Endothelial cell of umbilical vein (primary cell): ENCODE measurements at regions not wholly inside any gene's neighbourhood (a gene's known extent, or its start where the extent isn't known, plus 50 kb on each side); places are given as distances from the start of the nearest gene placed in this dataset.

ENCODE experiments used
- BruUV-seq: library from RNA; stranded (reverse); fragments of 400-500 nt; replicated peaks from 2 replicates; lab custom pipeline; 2021; lab: Mats Ljungman, UMichigan
- CTCF ChIA-PET: fragments of 300-600, 350-600 bp; sonication (Branson Sonifier 250); formaldehyde crosslinking; loops from one replicate; lab custom pipeline; 2021; ENCODE audit warnings: antibody characterized with exemption, inconsistent platforms; lab: Charles Lee
- POLR2A ChIA-PET: fragments of 300-600, 350-600 bp; sonication (Branson Sonifier 250); formaldehyde crosslinking; loops from one replicate; lab custom pipeline; 2021; ENCODE audit warnings: antibody characterized with exemption, inconsistent platforms; lab: Charles Lee
- DNase-seq: peaks from one replicate; pipeline ENCODE4 v3.0.0-alpha.2; 2011; ENCODE audit warnings: low read depth, low spot score
- FAIRE-seq: peaks from 2 replicates; lab custom pipeline; 2011; peaks lifted over from hg19 to GRCh38; lab: Jason Lieb, UNC
- H2AFZ ChIP-seq: 2 replicates; pipeline ENCODE4 v1.6.0; 2012; ENCODE audit warnings: low read depth, low read length, control low read depth, inconsistent platforms
- H3K27ac ChIP-seq: 2 replicates; pipeline ENCODE4 v1.5.1; 2011; ENCODE audit warnings: low read depth, mild to moderate bottlenecking, control low read depth, low read length, moderate library complexity; ENCODE audit not compliant: insufficient read depth
- H3K27me3 ChIP-seq, 2 experiments: 2 replicates each; pipeline versions ENCODE4 v1.6.0 to v1.6.1; 2011; ENCODE audit warnings: low read length in 2 of 2, mixed read lengths in 1 of 2; ENCODE audit not compliant: control insufficient read depth in 2 of 2, insufficient read depth in 2 of 2
- H3K36me3 ChIP-seq, 2 experiments: 2 replicates in 1 of 2; 3 replicates in 1 of 2; pipeline ENCODE4 v1.5.1; 2011; ENCODE audit warnings: low read length in 2 of 2, mild to moderate bottlenecking in 1 of 2, moderate library complexity in 1 of 2; ENCODE audit not compliant: control insufficient read depth in 2 of 2, insufficient read depth in 2 of 2; ENCODE audit errors: extremely low read depth in 1 of 2
- H3K4me1 ChIP-seq: 3 replicates; pipeline ENCODE4 v1.5.1; 2011; ENCODE audit warnings: mild to moderate bottlenecking, low read length; ENCODE audit not compliant: control insufficient read depth, insufficient read depth; ENCODE audit errors: extremely low read depth
- H3K4me2 ChIP-seq: 2 replicates; pipeline ENCODE4 v1.6.1; 2011; ENCODE audit warnings: low read length, control low read depth, mixed read lengths; ENCODE audit not compliant: insufficient read depth
- H3K4me3 ChIP-seq, 3 experiments: fragments of 200-600 bp in 1 of 3; sonication (generic), shearing (Covaris generic) in 1 of 3; replicated peaks in 1 of 3; 2 replicates each; pipeline ENCODE4 v1.5.1; 2011 to 2016; ENCODE audit warnings: control low read depth in 3 of 3, low read length in 3 of 3, mild to moderate bottlenecking in 2 of 3, inconsistent platforms in 1 of 3, low read depth in 1 of 3, moderate library complexity in 1 of 3; ENCODE audit not compliant: insufficient read depth in 1 of 3
- H3K79me2 ChIP-seq: 2 replicates; pipeline ENCODE4 v1.6.0; 2012; ENCODE audit warnings: low read length, inconsistent platforms; ENCODE audit not compliant: control insufficient read depth, insufficient read depth
- H3K9ac ChIP-seq: replicated peaks from 2 replicates; pipeline ENCODE3; 2011; ENCODE audit warnings: low read length, control low read depth; ENCODE audit not compliant: insufficient read depth; ENCODE audit errors: extremely low read depth
- H3K9me1 ChIP-seq: replicated peaks from 3 replicates; pipeline ENCODE4 v1.6.0; 2011; ENCODE audit warnings: mild to moderate bottlenecking, low read length; ENCODE audit not compliant: control insufficient read depth, insufficient read depth; ENCODE audit errors: extremely low read depth
- H3K9me3 ChIP-seq: replicated peaks from 2 replicates; pipeline ENCODE4 v1.5.1; 2012; ENCODE audit warnings: low read length, inconsistent platforms; ENCODE audit not compliant: control insufficient read depth, insufficient read depth
- H4K20me1 ChIP-seq: replicated peaks from 2 replicates; pipeline ENCODE3; 2011; ENCODE audit warnings: mild to moderate bottlenecking, low read length; ENCODE audit not compliant: control insufficient read depth, insufficient read depth; ENCODE audit errors: extremely low read depth
- EZH2 ChIP-seq: IDR thresholded peaks from 2 replicates; pipeline ENCODE4 v1.6.1; 2012; ENCODE audit warnings: borderline replicate concordance, low read depth, mild to moderate bottlenecking, moderate library complexity, low read length, inconsistent platforms; ENCODE audit not compliant: severe bottlenecking
- FOS ChIP-seq: IDR thresholded peaks from 2 replicates; pipeline ENCODE4 v1.6.1; 2011; ENCODE audit warnings: mild to moderate bottlenecking, low read length, moderate library complexity, borderline replicate concordance; ENCODE audit not compliant: insufficient read depth
- GATA2 ChIP-seq: IDR thresholded peaks from 2 replicates; pipeline ENCODE4 v1.7.0; 2011; ENCODE audit warnings: low read depth, mild to moderate bottlenecking, moderate library complexity, mixed read lengths, low read length; ENCODE audit not compliant: insufficient read length, insufficient read depth
- JUN ChIP-seq: IDR thresholded peaks from 2 replicates; pipeline ENCODE4 v1.6.1; 2011; ENCODE audit warnings: borderline replicate concordance, low read depth; ENCODE audit not compliant: insufficient read length, insufficient read depth
- MYC ChIP-seq: IDR thresholded peaks from one replicate; pipeline ENCODE4 v1.6.1; 2011; ENCODE audit warnings: mild to moderate bottlenecking, low read depth, low read length
- POLR2A ChIP-seq: IDR thresholded peaks from 2 replicates; pipeline ENCODE4 v1.6.1; 2012; ENCODE audit warnings: low read depth, mild to moderate bottlenecking, control low read depth, low read length
- POLR2AphosphoS5 ChIP-seq: IDR thresholded peaks from 2 replicates; pipeline ENCODE4 v1.6.1; 2012; ENCODE audit warnings: low read depth, mild to moderate bottlenecking, control low read depth, low read length, moderate library complexity; ENCODE audit not compliant: insufficient read depth
- dilution Hi-C: fragments of 300-500 bp; cut with MboI; formaldehyde crosslinking; loops from one replicate; pipeline ENCODE4 v1.15.0; 2019; ENCODE audit warnings: low sequenced_read_pairs; ENCODE audit not compliant: extremely low pct_ligation_motif_present
- intact Hi-C: fragments of 100-400 bp; cut with micrococcal nuclease; formaldehyde crosslinking; loops from one replicate; pipeline ENCODE4 v1.10.0; 2022
- TF ChIP-seq, protein P1 (sequence below): IDR thresholded peaks from 2 replicates; pipeline ENCODE4 v1.6.1; 2011; ENCODE audit not compliant: insufficient read depth, insufficient read length
- TF ChIP-seq, protein P2 (sequence below), 2 donors: IDR thresholded peaks; 1 replicate in 1 of 2; 2 replicates in 1 of 2; pipeline ENCODE4 v1.5.1; 2011; ENCODE audit warnings: low read length in 2 of 2, mild to moderate bottlenecking in 2 of 2, moderate library complexity in 2 of 2, control low read depth in 1 of 2, inconsistent platforms in 1 of 2, low read depth in 1 of 2; ENCODE audit not compliant: insufficient read depth in 1 of 2; ENCODE audit errors: extremely low read depth in 1 of 2

DNA sequence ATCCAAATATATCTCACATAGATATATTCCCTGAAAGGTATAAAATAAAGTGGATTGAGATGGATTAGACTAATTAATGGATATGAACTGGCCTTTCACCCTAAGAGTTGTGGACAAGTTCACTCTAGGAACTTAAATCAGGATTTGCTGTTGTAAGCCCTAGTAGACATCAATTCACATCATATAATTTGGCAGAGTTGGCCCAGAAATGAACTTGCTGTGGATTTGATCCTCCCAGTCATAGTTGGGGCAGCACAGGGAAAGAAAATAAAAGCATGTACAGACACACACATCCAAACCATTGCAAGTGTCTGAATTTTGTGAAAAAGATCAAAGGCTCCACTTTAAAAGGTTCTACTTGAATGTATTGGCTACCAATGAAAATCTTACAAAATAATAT, 734.7 kb upstream of the NR2F2 start:
- Histone ChIP-seq H4K20me1 (no peaks in the 10 kb centered on the region), H3K4me2 (no peak overlapping the region), H2AFZ (no peak overlapping the region), H3K36me3 (no peaks in the 10 kb centered on the region), H3K27ac (no peak overlapping the region), H3K27me3 (no peaks in the 10 kb centered on the region), H3K4me3 (no peak overlapping the region), H3K9me1 (no peaks in the 10 kb centered on the region), H3K79me2 (no peaks in the 10 kb centered on the region), H3K9me3 (no peaks in the 10 kb centered on the region), H3K4me1 (peaks cover 4% of the 10 kb centered on the region), H3K9ac (no peak overlapping the region)
- POLR2A ChIA-PET = no interaction called here
- BruUV-seq = no TSS peak
- dilution Hi-C loops (no loop called here), intact Hi-C loops (no loop called here)
- FAIRE-seq (no peak), DNase-seq (no peak)
- CTCF ChIA-PET = no interaction called here
- TF ChIP-seq MYC = no peak
- no peak for TF ChIP-seq POLR2AphosphoS5
- TF ChIP-seq JUN = no peak
- TF ChIP-seq EZH2 = no peak
- TF ChIP-seq, protein P1, sequence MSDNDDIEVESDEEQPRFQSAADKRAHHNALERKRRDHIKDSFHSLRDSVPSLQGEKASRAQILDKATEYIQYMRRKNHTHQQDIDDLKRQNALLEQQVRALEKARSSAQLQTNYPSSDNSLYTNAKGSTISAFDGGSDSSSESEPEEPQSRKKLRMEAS = no peak
- TF ChIP-seq POLR2A = no peak
- TF ChIP-seq GATA2 = no peak
- no peak for TF ChIP-seq FOS
- TF ChIP-seq, protein P2, sequence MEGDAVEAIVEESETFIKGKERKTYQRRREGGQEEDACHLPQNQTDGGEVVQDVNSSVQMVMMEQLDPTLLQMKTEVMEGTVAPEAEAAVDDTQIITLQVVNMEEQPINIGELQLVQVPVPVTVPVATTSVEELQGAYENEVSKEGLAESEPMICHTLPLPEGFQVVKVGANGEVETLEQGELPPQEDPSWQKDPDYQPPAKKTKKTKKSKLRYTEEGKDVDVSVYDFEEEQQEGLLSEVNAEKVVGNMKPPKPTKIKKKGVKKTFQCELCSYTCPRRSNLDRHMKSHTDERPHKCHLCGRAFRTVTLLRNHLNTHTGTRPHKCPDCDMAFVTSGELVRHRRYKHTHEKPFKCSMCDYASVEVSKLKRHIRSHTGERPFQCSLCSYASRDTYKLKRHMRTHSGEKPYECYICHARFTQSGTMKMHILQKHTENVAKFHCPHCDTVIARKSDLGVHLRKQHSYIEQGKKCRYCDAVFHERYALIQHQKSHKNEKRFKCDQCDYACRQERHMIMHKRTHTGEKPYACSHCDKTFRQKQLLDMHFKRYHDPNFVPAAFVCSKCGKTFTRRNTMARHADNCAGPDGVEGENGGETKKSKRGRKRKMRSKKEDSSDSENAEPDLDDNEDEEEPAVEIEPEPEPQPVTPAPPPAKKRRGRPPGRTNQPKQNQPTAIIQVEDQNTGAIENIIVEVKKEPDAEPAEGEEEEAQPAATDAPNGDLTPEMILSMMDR (IDR thresholded peaks at IDR 0.05; ENCODE audit: extremely low read depth in 1 of 2, insufficient read depth in 1 of 2, low read depth in 1 of 2, low read length in 2 of 2) = no peak
